ENCODE measurements at regions not wholly inside any gene's neighbourhood (a gene's known extent, or its start where the extent isn't known, plus 50 kb on each side); places are given as distances from the start of the nearest gene placed in this dataset.

GRCh38 chr5:67291066-67291465, 94.5 kb upstream of the CD180 start:
- H3K27ac ChIP-seq (ENCODE audit: low read depth in 2 of 2, low read length in 1 of 2) = no peak overlapping the region
- no peaks in the 10 kb centered on the region for H3K9me2 ChIP-seq
- H2AFZ ChIP-seq (ENCODE audit: low read depth) = peak overlapping the region; percentile 14
- no peaks in the 10 kb centered on the region for H4K20me1 ChIP-seq (ENCODE audit: insufficient read depth)
- no peak for DNase-seq
- WGBS (ENCODE audit: low lambda C conversion rate) = 72% methylated on average over 4 of the region's 4 CpGs
- peaks cover 0 to 13% of the 10 kb centered on the region in 2 experiments; a peak in 2 of 4 replicates for H3K4me1 ChIP-seq (ENCODE audit: control insufficient read depth in 1 of 2, insufficient read depth in 2 of 2, low read depth in 1 of 2, low read length in 1 of 2)
- no peaks in the 10 kb centered on the region for H3K9me3 ChIP-seq
- H3F3A ChIP-seq (replicated peaks; ENCODE audit: insufficient read depth) = peaks cover 4% of the 10 kb centered on the region
- ChIA-PET CTCF (interaction anchor here (0.8 to 2.2 kb wide), 4 partner anchors 9 to 961 kb away, joined by 3 to 7 read pairs (median 3); no protein-coding TSS in a partner anchor), POLR2A (no interaction called here)
- no peak overlapping the region for H3K4me3 ChIP-seq (ENCODE audit: low read depth in 2 of 2, low read length in 1 of 2)
- H3K9ac ChIP-seq = no peak overlapping the region
- no peaks in the 10 kb centered on the region for H3K27me3 ChIP-seq (ENCODE audit: insufficient read depth)
- no peaks in the 10 kb centered on the region for H3K36me3 ChIP-seq (replicated peaks in 1 of 2; ENCODE audit: control insufficient read depth in 1 of 2, insufficient read depth in 2 of 2, low read length in 1 of 2)
- H3K79me2 ChIP-seq (ENCODE audit: insufficient read depth) = no peaks in the 10 kb centered on the region
- no peak overlapping the region for H3K4me2 ChIP-seq
- TF ChIP-seq POLR2AphosphoS5 (IDR thresholded peaks at IDR 0.05; ENCODE audit: low read depth, low read length) (no peak), IRF3 (IDR thresholded peaks at IDR 0.05; ENCODE audit: low read depth, low read length) (no peak), CTCF (IDR thresholded peaks at IDR 0.05) (no peak), TEAD4 (IDR thresholded peaks at IDR 0.05; ENCODE audit: borderline replicate concordance, insufficient read depth) (no peak), RXRA (IDR thresholded peaks at IDR 0.05; ENCODE audit: borderline replicate concordance, low read depth) (no peak), CHD2 (IDR thresholded peaks at IDR 0.05; ENCODE audit: low read length, partially characterized antibody) (no peak), REST (IDR thresholded peaks at IDR 0.05; ENCODE audit: low read depth, low read length) (no peak), JUND (IDR thresholded peaks at IDR 0.05) (no peak), ZBTB33 (IDR thresholded peaks at IDR 0.05; ENCODE audit: borderline replicate concordance, low read depth) (no peak), GABPA (IDR thresholded peaks at IDR 0.05; ENCODE audit: low read depth) (no peak), FOSL2 (IDR thresholded peaks at IDR 0.05; ENCODE audit: borderline replicate concordance, low read depth) (no peak)
